ENCODE measurements at regions not wholly inside any gene's neighbourhood (a gene's known extent, or its start where the extent isn't known, plus 50 kb on each side); places are given as distances from the start of the nearest gene placed in this dataset.
A peak's percentile ranks its signal among the peaks of the same experiment; 100 is the strongest.
"Not testable (repeated sequence)": the region's sequence is repeated elsewhere in the genome, so short reads cannot be mapped to it uniquely, and the experiment has no call there.

DNA sequence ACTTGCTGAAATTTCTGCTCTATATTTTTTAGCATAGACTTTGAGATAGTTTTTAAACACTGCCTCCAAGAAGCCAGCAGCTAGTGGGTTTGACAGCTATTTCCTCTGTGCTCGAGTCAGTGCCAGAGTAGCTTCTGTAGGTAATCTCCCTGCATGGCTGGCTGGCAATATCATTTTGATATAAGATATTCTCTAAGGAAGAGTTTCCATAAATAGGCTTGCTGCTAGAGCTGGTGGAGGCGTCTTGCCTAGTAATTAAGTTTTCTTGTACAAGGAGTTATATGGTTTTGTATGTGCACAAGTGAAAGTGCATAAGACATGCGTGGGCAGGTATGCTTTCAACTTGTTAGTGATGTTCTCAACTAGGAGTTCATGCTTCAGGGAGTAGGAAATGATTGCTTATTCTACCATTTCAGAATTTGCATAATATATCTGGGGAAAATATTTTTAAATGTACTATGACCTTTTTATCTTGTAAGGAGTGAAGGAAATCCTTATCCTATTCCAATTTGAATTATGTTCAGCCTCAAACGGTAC is 74.1 kb upstream of the CCL21 start:
- intact Hi-C loops (cut with DNase I, micrococcal nuclease) = no loop called here
- peak; percentile 11 for DNase-seq
- peaks cover 11% of the 10 kb centered on the region for H3K27me3 Mint-ChIP-seq
- no peak overlapping the region for H3K4me3 Mint-ChIP-seq
- ChIA-PET POLR2A (no interaction called here), CTCF (no interaction called here)
- ATAC-seq = no peak
- no peak overlapping the region for H3K27ac Mint-ChIP-seq
- no peaks in the 10 kb centered on the region for H3K9me3 Mint-ChIP-seq (ENCODE audit: low read depth)
- H3K4me1 Mint-ChIP-seq = no peaks in the 10 kb centered on the region
- H3K36me3 Mint-ChIP-seq (ENCODE audit: low read depth) = no peaks in the 10 kb centered on the region

DNA sequence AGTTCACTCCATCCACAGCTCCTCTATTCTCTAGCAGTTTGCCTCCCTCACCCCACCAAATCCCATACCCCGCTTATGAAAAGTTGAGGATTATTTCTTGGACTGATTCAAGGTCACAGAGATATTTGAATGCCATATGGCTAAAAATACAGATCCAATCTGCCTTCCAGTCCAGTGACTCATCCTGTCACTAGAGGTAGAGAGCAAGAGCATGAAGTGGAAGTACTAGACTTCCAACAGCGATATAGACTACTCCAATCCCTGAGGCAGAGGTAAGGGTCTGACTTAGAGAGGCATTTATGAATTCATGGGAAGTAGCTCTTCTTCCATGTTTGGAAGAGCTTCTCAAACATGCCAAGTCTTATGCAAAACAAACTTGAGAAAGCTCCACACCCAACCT is 72.4 kb upstream of the CCL21 start:
- no peaks in the 10 kb centered on the region for H3K9me3 Mint-ChIP-seq (ENCODE audit: low read depth)
- intact Hi-C loops (cut with DNase I, micrococcal nuclease) = no loop called here
- CTCF ChIA-PET = interaction anchor here (1.9 kb wide), 1 partner anchor 22 kb away, joined by 7 read pairs; no protein-coding TSS in a partner anchor
- POLR2A ChIA-PET = interaction anchor here (0.6 kb wide), 1 partner anchor 22 kb away, joined by 3 read pairs; no protein-coding TSS in a partner anchor
- H3K36me3 Mint-ChIP-seq (ENCODE audit: low read depth) = no peaks in the 10 kb centered on the region
- peaks cover 11% of the 10 kb centered on the region for H3K27me3 Mint-ChIP-seq
- H3K4me3 Mint-ChIP-seq = no peak overlapping the region
- ATAC-seq (no peak), DNase-seq (no peak)
- H3K27ac Mint-ChIP-seq = no peak overlapping the region
- H3K4me1 Mint-ChIP-seq = no peaks in the 10 kb centered on the region

DNA sequence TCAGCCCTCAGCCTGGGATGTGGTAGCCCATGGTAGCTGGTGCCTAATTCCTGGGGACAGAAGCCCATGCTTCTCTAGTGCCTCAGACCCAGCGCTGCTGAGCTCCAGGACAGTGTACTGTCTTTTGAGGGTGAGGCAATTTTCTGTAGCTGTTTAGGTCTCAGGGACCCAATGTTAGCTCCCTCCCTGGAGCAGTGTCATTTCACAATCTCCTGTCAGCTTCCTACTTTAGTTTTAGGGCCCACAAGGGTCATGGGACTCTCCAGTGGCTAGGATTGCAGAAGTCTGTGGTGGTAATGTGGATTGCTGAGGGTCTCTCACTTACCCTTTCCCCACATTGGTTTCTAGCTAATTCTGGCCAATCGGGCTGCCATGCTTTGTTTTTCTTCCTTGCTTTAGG is 67.7 kb upstream of the CCL21 start:
- POLR2A ChIA-PET = no interaction called here
- Mint-ChIP-seq H3K27ac (no peak overlapping the region), H3K27me3 (peaks cover 22% of the 10 kb centered on the region), H3K4me3 (no peak overlapping the region), H3K9me3 (ENCODE audit: low read depth) (no peaks in the 10 kb centered on the region), H3K36me3 (ENCODE audit: low read depth) (no peaks in the 10 kb centered on the region), H3K4me1 (no peaks in the 10 kb centered on the region)
- no peak for DNase-seq
- CTCF ChIA-PET = no interaction called here
- no peak for ATAC-seq
- intact Hi-C loops (cut with DNase I, micrococcal nuclease) = no loop called here

DNA sequence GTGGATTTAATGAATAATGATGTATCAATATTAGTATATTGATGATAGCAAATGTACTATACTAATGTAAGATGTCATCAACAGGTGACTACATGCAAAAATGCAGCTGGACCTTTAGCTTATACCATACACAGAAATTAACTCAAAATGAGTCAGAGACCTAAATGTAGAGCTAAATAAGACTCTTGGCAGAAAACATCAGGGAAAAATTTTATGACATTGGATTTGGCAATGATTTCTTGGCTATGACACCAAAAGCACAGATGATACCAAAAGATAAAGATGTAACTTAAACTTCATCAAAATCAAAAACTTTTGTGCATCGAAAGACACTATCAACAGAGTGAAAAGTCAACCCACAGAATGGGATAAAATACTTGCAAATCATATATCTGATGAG is 64.0 kb upstream of the CCL21 start:
- Mint-ChIP-seq H3K4me1 (no peaks in the 10 kb centered on the region), H3K4me3 (no peak overlapping the region), H3K27ac (no peak overlapping the region), H3K9me3 (ENCODE audit: low read depth) (no peaks in the 10 kb centered on the region), H3K27me3 (peaks cover 32% of the 10 kb centered on the region), H3K36me3 (ENCODE audit: low read depth) (no peaks in the 10 kb centered on the region)
- intact Hi-C loops (cut with DNase I, micrococcal nuclease) = no loop called here
- ChIA-PET POLR2A (no interaction called here), CTCF (interaction anchor here (0.8 to 1.3 kb wide), 2 partner anchors 210 to 789 kb away, joined by 3 read pairs; no protein-coding TSS in a partner anchor)
- DNase-seq (no peak), ATAC-seq (no peak)

DNA sequence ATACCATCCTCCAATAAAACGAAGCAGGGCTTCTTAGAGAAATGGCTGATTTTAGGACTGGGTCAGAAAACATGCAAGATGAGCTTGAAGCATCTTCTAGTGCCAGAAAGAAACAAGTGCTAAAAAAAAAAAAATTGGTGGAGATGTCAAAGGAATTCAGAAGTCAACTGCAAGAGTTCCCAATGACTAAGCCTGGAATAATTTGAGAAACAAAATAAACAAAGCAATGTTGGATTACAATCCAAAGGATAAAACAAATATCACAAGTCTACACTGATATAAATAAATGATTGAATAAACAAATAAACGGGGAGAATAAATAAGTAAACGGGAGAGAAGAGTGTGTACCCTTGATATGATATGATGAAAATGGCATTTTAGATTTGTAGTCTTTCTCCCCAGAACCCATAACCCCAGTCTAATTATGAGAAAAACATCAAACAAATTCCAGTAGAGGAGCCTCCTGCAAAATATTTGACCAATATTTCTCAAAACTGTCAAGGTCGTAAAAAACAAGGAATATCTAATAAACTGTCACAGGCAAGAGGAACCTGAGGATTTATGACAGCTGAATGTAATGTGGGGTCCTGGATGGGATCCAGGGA is 63.5 kb upstream of the CCL21 start:
- CTCF ChIA-PET = interaction anchor here (0.8 to 1.3 kb wide), 2 partner anchors 211 to 789 kb away, joined by 3 read pairs; no protein-coding TSS in a partner anchor
- intact Hi-C loops (cut with DNase I, micrococcal nuclease) = no loop called here
- no peaks in the 10 kb centered on the region for H3K4me1 Mint-ChIP-seq

DNA sequence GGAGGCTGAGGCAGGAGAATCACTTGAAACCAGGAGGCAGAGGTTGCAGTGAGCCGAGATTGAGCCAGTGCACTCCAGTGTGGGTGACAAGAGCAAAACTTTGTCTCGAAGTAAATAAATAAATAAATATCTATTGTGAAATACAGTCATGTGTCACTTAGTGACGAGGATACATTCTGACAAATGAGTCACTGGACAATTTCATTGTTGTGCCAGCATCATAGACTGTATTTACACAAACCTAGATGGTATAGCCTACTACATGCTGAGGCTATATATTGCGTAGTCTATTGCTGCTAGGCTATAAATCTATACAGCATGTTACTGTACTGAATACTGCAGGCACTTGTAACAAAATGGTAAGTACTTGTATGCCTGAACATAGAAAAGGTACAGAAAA is 61.1 kb upstream of the CCL21 start:
- intact Hi-C loops (cut with DNase I, micrococcal nuclease) = no loop called here
- Mint-ChIP-seq H3K36me3 (ENCODE audit: low read depth) (no peaks in the 10 kb centered on the region), H3K4me3 (no peak overlapping the region), H3K27ac (no peak overlapping the region), H3K27me3 (peaks cover 31% of the 10 kb centered on the region), H3K9me3 (ENCODE audit: low read depth) (no peaks in the 10 kb centered on the region), H3K4me1 (no peaks in the 10 kb centered on the region)
- DNase-seq (no peak), ATAC-seq (no peak)
- ChIA-PET CTCF (no interaction called here), POLR2A (no interaction called here)

More for the DNA sequence above, 63.5 kb upstream of the CCL21 start:
- Mint-ChIP-seq H3K36me3 (ENCODE audit: low read depth) (no peaks in the 10 kb centered on the region), H3K4me3 (no peak overlapping the region), H3K9me3 (ENCODE audit: low read depth) (no peaks in the 10 kb centered on the region), H3K27ac (no peak overlapping the region), H3K27me3 (peaks cover 32% of the 10 kb centered on the region)
- ATAC-seq (no peak), DNase-seq (no peak)
- POLR2A ChIA-PET = no interaction called here

DNA sequence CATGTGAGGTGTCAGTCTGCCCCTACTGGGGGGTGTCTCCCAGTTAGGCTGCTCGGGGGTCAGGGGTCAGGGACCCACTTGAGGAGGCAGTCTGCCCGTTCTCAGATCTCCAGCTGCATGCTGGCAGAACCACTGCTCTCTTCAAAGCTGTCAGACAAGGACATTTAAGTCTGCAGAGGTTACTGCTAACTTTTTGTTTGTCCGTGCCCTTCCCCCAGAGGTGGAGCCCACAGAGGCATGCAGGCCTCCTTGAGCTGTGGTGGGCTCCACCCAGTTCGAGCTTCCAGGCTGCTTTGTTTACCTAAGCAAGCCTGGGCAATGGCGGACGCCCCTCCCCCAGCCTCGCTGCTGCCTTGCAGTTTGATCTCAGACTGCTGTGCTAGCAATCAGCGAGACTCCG is 57.2 kb upstream of the CCL21 start:
- H3K36me3 Mint-ChIP-seq (ENCODE audit: low read depth); H3K4me3 Mint-ChIP-seq; intact Hi-C loops (cut with DNase I, micrococcal nuclease); POLR2A ChIA-PET; H3K4me1 Mint-ChIP-seq; H3K9me3 Mint-ChIP-seq (ENCODE audit: low read depth); ATAC-seq; H3K27ac Mint-ChIP-seq; CTCF ChIA-PET; DNase-seq: not testable (repeated sequence)
- peaks cover 23% of the 10 kb centered on the region for H3K27me3 Mint-ChIP-seq

DNA sequence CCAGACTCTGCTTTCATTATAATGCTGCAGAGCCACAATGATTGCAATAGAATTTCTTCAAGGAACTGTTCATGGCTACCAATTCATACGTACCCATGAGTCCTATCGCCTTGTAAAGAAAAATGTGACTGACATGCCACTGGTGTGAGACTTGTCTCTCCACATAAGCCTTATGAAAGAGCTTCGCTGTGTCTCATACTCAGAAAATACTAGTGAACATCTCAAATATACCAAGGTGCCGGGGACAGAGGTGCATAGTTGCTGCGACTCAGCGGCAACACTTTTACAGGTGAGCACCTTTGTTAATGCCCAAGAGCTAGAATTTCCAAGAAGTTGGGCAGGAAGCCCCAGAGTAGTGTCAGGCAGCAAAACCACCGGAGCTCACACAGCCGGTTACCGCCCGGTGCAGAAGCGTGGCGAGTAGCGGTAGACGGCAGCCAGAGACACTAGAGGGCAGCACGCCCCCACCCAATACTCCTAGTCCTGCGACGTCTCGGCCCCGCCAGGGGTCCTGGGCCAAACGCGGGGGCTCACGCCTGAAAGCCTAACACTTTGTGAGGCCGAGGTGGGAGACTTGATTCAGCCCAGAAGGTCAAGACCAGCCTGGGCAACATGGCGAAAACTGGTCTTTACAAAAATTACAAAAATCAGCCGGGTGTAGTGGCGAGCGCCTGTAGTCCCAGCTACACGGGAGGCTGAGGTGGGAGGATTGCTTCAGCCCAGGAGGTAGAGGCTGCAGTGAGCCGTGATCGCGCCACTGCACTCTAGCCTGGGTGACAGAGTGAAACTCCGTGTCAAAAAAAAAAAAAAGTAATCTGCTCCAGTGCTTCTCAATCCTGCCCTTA is 50.5 kb upstream of the CCL21 start:
- not testable (repeated sequence) for H3K9me3 Mint-ChIP-seq (ENCODE audit: low read depth); H3K36me3 Mint-ChIP-seq (ENCODE audit: low read depth); H3K27ac Mint-ChIP-seq; H3K4me1 Mint-ChIP-seq; H3K4me3 Mint-ChIP-seq
- DNase-seq (peak; percentile 80), ATAC-seq (peak; percentile 90)
- ChIA-PET CTCF (interaction anchor here (0.6 to 1.8 kb wide), 18 partner anchors 12 to 1013 kb away, joined by 3 to 7 read pairs (median 4); no protein-coding TSS in a partner anchor), POLR2A (interaction anchor here (0.6 kb wide), 1 partner anchor 22 kb away, joined by 3 read pairs; no protein-coding TSS in a partner anchor)
- intact Hi-C loops (cut with DNase I, micrococcal nuclease) = loop anchor here in 1 of 2 experiments (1.0 to 2.0 kb wide), 5 partner anchors 138 to 716 kb away; partner anchors contain the start of gene PIGO
- H3K27me3 Mint-ChIP-seq = peaks cover 20% of the 10 kb centered on the region
